NCI-H2081 (cell line): ENCODE measurements at regions not wholly inside any gene's neighbourhood (a gene's known extent, or its start where the extent isn't known, plus 50 kb on each side); places are given as distances from the start of the nearest gene placed in this dataset.
"Not testable (repeated sequence)": the region's sequence is repeated elsewhere in the genome, so short reads cannot be mapped to it uniquely, and the experiment has no call there.

Experiments
- DNase-seq, 2 experiments: peaks; one replicate each; lab custom pipeline; 2025; lab: John Stamatoyannopoulos, UW

DNA sequence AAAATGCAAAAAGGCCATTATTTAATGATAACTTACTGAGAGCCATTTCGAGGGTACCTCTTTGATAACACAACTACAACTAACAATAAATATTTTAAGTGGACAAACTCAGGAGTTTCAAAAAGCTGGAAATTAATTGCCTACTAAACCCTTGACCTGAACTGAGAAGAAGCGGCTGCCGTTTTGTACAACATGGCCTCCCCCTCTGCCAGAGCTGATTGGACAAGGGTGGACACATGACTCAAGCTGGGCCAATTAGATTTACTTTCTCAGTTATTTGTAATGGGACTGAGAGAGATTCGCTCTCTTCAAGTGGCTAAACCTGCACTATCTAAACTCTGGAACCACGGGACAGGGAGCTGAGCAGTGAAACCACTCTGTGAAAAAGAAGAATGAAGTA, 135.9 kb upstream of the SERPINE2 start:
- no peak for DNase-seq

DNA sequence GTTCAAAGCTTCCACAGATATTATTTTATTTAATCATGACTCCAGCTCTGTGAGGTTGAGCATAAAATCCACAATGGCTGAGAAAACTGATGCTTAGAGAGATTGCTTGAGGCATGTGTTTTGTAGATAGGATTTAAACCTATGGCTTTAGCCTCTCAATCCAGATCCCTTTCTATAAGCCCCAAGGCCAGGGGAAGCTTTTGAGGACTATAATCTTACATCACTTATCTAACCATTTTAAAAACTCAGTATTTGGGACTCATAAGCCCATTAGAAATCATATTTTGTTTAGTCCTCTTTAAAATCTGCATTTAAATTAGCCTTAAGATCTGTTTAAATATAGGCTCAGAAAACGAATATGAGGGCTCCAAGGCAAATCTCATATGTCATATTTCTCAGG, 135.4 kb upstream of the SERPINE2 start:
- DNase-seq, result no peak

DNA sequence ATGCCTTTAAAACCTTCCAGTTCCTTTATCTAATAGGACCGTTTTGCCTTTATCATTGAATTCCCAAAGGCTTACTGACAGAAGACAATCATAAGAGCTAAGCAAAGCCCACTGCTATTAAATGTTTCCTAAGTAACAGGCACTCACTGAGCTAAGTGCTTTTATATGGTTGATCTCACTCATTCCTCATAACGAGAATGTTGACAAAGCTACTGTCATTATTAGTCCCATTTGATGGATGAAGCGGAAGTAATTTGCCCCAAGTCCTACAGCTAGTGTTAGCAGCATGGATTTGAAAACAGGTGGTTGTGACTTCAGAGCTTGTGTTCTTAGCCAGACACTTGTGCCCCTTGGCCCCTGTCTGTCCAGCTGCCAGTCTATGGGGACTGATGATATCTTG, 134.8 kb upstream of the SERPINE2 start:
- no peak for DNase-seq

DNA sequence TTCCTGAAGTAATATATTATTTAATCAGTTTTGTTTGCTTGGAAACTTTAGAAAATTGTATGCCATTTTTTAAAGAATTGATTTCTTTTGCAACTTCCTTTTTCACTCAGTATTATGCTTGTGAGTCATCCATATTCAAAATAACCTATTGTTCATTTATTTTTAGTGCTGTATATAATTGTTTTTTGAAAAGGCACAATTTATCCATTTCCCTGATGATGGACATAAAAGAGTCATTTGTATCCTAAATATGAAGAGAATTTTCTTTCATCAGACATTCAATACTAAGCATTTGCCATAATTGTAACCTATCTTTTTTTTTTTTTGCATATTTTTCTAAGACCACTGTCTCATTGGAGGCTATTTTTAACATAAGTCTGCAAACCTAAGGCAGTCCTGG, 134.1 kb upstream of the SERPINE2 start:
- DNase-seq, result no peak

DNA sequence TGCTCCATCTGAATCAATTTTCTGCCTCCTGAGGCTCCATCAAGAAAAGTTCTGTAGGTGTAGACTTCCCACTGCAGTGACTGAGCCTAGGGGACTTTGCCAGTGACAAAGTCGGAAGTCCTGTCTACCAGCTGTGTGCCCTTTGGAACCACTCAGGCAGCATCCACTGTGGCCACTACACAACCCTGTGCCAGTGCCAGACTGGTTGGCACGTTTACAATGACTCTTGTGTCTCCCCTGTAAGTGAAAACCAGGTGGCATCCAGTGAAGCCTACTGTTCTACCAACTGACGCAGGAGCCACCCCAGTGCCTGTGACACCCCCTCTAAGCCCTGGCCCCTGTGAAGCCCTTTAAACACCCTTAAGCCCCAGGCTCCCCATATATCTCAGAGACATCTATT, 132.1 kb upstream of the SERPINE2 start:
- no peak for DNase-seq

DNA sequence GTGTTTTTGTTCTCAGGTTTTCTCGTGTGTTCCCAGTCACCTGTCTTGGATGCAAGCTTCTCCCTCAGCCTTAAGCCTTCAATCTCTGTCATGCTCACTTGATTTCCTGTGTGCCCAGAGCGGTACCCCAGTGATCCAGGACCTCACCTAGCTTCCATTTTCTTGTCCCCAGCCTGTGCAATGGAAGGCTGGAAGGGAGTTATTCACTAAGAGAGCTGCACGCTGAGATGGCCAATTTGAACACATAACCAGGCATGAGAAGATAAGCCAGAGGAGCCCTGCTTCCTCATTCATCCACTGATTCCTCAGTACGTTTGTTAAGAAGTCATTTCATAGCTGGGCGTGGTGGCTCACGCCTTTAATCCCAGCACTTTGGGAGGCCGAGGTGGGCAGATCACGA, 130.8 kb upstream of the SERPINE2 start:
- DNase-seq, result no peak

DNA sequence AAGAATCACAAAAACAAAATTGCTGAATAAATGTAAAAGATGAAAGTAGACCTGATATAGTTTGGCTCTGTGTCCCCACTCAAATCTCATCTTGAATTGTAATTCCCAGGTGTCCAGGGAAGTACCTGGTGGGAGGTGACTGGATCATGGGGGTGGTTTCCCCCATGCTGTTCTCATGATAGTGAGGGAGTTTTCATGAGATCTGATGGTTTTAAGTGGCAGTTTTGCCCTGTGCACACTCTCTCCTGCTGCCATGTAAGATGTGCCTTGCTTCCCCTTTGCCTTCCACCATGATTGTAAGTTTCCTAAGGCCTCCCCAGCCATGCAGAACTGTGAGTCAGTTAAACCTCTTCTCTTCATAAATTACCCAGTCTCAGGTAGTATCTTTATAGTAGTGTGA, 128.7 kb upstream of the SERPINE2 start:
- not testable (repeated sequence) for DNase-seq

DNA sequence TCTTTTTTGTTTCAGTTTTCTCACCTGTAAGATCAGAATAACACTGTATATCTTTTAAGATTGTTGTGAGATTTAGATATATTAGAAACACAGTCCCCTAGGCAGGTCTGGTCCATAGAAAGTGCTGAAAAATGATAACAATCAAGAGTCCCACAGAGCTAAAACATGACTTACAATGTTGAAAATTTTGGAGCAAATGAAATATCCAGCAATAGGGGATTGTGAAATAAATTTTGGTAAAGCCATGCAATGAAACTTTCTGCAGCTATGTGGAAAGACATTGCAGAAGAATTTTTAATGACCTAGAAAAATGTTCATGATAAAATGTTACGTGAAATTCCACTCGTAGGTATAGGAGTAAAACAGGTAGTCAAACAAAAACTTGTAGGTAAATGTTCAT, 127.6 kb upstream of the SERPINE2 start:
- DNase-seq, result no peak

DNA sequence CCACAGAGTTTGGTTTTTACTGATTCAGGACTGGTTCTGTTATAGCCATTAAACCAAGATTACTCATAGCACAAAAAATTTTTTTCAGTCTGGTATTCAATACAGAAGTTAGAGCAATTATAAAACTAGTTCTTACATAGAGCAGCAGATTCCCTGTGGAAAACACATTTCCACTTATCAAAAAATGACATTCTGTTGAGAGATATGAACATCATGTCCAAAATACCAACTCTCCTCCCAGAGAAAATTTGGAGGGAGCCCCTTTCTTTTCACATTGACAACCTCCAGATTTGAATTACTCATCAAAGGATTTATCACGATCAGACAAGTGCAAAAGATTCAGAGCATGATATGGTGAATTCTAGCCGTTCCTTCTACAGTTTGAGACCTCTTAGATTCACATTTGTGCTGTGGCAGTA, 126.8 kb upstream of the SERPINE2 start:
- no peak for DNase-seq

DNA sequence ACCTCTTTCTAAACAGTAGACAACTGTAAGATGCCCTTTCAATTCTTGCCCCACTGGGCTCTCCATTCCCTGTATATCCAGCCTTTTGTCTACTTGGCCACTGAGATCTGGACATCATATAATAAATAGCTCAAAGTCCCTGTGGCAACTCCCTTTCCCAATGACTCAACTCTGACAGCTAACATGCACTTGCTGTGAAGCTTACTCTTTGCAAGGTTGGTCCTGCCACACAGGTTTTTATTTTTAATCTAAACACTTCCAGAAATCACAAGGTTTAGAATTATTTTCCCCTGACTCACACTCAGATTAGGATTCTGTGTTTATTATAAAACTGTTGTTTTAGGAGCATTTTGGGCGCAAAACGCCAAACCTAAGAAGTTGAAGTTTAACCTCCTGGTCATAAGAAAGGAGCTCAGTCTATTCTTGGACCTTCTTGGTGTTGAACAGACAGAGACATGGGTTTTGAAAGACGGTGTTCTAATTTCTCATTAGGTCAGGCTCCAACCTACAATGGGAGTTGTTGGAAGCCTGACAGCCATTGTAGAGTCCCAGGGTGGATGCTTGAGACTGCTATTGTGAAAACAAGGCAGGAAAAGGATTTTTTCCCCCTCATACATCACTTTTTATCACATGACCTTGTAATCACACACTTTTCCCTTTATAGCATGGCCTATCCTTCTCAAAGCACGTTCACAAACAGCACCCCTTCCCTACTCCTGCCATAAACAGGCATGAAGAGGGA, 124.7 kb upstream of the SERPINE2 start:
- DNase-seq, result no peak

DNA sequence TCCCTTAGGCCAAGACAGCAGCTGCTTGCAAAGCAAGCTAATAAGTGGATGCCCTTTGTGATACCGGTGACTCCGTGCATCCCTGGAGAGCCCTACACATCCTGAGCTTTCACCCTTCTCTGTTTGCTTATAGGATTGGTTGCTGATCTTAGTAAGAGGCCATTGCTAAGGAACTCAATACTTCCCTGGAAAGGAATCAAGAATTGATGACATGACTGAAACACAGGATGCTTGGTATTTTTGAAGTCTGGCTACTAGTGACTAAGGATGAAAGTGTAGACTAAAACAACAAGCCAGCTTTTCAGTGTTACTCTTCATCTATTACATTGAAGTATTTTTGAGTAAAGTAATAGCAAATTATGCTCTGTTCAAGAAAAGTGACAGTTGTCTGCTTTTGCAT, 123.0 kb upstream of the SERPINE2 start:
- no peak for DNase-seq

DNA sequence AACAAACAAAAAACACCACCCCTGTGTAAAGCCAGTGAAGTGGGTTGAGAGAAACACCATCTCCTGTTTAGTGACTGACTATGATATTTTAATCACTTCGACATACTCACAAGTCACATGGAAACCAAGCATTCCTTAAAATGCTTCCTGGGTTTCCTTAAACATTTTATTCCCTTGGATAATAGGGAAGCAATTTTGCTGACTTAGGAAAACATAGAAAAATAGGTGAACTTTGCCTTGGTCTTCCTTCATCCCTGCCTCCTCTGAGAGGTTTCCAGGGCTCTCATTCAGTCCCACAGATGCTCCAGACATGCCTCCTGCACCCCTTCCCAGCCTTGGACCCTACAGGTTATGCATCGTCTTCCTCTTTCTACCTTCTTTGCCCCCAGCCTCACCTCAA, 122.6 kb upstream of the SERPINE2 start:
- no peak for DNase-seq

DNA sequence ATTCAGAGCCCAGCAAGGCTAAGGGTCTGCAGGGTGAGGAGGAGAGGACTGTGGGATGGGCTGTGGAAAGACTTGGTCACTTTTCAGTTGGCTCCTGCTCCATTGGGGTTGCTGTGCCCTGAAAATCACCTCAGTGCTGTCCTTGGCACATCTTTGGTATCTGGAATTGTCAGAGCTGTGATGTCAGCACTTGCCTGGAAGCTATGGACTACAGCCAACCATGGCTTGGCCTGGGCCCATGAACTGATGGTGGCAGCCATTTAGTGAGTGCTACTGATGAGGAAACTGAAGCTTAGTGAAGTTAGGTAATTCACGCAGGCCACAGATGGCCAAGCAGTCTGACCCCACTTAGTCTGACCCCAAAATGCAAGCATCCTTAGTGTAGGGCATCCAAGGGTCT, 121.8 kb upstream of the SERPINE2 start:
- no peak for DNase-seq

DNA sequence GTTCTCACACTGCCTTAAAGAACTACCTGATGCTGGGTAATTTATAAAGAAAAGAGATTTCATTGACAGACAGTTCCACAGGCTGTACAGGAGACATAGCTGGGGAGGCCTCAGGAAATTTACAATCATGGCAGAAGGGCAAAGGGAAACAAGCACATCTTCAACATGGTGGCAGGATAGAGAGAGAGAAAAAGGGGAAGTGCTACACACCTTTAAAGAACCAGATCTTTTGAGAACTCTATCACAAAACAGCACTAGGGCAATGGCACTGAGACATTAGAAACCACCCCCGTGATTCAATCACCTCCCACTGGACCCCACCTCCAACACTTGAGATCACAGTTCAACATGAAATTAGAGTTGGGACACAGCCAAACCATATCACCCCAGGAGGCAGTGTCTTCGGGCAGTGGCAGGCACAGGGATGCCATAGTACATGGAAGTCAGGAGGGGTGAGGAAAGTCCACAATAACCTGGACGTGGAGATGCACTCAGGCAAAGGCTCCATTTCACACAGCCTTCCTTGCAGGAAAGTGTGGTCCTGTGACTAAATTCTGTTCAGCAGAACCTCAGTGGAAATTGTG, 120.4 kb upstream of the SERPINE2 start:
- DNase-seq, result no peak

DNA sequence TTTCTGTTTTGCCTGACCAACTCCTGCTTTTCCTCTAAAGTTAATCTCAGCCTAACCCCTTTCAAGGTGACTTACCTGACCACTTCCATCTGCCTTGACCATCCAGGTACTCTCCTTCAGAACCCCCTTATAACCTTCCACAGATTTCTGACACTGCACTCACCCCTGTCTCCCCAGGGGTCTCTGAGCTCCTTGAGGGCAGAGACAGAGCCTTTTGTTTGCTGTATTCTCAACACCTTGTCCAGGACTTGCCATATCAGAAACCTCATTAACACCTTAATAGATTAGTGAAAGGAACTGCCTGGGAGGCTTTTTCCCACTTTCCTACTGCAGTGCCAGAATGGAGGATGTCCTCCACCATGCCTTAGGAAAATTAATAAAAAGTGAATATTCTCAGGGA, 119.7 kb upstream of the SERPINE2 start:
- no peak for DNase-seq

DNA sequence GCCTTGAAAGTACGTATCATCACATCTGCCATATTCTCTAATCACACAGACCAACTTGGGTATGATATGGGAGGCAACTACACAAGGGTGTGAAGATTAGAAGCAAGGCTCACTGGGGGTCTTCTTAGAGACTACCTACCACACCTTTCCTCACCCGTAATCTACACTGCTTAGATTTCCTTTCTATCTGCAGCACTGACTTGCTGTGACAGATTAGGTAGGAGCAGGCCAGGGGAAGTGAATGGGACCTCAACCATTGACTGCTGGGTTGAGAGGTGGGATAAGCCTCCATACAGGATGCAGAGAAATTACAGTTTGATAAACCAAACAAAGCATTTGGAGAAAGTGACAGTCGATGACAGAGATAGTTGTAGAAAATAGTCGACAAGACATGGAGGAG, 119.0 kb upstream of the SERPINE2 start:
- no peak for DNase-seq

DNA sequence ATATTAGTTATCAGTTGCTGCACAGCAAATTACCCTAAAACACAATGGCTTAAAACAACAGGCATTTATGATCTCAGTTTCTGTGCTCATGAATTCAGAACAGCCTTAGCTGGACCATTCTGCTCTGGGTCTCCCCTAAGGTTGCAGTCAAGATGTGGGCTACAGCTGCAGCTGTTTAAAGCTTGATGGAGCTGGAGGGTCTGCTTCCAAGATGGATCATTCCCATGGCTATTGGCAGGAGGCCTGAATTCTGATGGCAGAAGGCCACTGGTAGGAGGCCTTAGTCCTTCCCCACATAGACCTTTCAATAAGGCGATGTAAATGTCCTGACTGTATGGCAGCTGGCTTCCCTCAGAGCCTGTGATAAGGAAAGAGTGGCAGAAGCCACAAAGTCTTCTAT, 118.6 kb upstream of the SERPINE2 start:
- DNase-seq, result no peak

DNA sequence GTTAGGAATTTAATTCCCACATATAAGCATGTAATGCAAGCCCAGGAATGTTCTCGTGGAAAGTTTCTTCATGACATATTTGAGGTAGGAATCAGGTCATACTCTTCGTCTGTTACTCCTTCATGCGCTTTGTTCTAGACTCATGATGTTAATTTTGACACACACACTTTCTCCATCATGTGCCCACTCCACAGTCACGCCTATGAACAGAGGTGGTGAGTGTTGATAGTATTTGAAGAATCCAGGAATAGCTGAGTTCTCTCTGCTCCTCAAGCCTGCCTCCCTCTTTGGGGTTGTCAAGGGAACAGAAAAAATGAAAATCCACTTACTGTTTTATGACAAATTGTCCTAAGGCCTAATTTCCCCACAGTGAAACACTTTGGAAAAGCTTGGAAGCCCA, 117.3 kb upstream of the SERPINE2 start:
- DNase-seq, result no peak

DNA sequence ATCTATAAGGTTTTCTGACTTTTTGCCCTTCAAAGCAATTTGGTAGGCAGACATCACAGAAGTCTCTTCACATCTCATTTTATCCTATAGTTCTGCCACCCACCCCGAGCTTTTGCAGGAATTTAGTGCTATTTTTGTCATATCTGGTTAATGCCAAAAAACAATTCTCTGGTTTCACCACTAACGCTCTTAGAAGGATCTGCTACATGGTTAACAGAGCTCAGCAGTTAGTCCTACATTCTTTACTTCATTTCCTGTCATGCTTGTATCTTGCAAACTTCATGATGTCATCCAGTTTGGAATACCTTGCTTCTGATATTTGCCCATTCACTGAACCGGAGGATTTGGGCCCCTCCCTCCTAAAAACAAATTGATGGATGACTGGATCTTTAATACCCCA, 116.8 kb upstream of the SERPINE2 start:
- DNase-seq, result no peak

DNA sequence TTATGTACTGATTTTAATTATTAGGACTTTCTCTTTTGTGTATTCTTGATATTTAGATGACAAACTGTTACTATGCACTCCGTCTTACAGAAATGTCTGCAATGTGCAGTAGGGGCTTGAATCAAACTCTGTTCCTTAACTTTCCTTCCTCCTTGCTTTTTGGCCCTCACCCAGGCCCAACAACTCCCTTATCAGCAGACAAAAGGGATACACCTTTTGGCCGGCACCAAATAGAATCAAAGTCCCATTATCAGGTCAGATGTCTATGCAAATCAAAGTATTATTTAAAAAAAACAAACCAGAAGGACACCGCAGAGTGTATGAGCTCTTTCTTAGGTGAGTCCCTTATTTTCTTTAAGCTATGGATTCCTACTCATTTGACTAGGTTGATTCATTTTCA, 116.3 kb upstream of the SERPINE2 start:
- no peak for DNase-seq

DNA sequence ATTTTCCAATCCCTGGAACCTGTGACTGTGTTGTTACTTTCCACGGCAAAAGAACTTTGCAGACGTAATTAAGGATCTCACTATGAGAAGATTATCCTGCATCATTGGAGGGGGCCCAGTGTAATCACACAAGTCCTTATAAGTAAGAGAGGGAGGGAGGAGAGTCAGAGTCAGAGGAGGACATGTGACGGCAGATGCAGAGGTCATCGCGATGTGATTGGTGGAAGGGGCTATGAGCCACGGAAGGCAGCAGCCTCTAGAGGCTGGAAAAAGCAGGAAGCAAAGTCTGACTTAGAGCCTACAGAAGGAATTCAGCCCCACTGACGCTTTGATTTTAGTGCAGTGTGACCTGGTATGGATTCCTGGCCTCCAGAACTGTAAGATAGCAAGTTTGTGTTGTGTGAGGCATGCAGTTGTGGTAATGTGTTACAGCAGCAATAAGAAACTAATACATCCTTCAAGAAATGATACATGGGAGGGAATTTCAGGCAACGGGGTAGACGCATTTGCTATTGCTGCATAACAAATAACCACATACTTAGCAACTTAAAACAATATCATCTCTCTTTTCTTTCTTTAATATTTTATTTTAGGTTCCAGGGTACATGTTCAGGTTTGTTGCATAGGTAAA, 112.7 kb upstream of the SERPINE2 start:
- DNase-seq, result no peak

DNA sequence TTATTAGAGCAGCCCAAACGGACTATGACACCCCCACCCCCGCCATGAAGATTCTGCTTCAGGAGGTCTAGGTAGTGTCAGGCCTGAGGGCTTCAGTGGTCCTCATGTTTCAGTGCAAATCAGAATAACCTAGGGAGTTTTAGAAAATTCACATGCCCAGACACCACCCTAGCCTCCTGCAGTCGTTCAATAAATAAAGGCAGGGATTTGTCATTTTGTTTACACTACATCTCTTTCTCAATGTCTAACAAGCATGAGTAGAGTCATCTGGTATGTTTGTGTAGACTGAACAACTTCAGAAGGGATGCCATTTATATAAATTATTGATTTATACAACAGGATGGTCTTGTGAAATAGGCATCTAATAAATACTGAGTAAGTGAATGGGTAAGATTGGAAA, 112.1 kb upstream of the SERPINE2 start:
- DNase-seq, result no peak

DNA sequence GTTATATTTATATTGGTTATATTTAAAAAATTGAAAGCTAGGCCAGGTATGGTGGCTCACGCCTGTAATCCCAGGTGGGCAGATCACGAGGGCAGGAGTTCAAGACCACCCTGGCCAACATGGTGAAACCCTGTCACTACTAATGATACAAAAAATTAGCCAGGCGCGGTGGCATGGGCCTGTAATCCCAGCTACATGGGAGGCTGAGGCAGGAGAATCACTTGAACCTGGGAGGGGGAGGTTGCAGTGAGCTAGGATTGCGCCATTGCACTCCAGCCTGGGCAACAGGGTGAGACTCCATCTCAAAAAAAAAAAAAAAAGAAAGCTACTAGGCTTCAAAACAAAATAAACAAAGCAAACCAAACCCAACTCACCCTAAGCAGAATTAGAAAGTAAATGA, 109.0 kb upstream of the SERPINE2 start:
- not testable (repeated sequence) for DNase-seq

DNA sequence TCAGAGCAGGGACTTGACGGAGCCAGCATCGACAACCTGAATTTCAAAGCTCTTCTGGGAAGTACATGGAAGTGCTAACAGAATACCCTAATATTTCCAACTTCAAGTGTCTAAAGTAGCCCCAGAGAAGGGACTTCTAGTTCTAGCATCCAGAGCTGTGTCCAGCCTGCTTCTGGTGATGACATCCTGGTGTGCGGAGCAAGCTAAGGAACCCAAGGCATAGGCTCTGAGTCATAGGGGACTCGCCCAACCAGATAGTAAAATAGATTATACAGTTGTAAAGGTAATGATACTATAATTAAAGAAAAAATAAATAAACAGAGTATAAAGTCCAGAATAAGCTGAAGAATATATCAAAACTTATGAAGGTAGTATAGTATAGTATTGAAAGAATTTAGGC, 108.1 kb upstream of the SERPINE2 start:
- no peak for DNase-seq
